T-helper 17 cell (primary cell): ENCODE measurements at regions not wholly inside any gene's neighbourhood (a gene's known extent, or its start where the extent isn't known, plus 50 kb on each side); places are given as distances from the start of the nearest gene placed in this dataset.

Experiments
- ATAC-seq: fragments of 150-1000 bp; cut with Tn5 transposase; 2 replicates; pipeline ENCODE4 v1.10.0; 2021; ENCODE audit warnings: mild to moderate bottlenecking, moderate library complexity
- DNase-seq, 3 donors: peaks; one replicate each; pipeline versions ENCODE4 v3.0.0 to v3.0.0-alpha.2; 2020 to 2021
- H3K9me3 ChIP-seq: one replicate; pipeline ENCODE4 v1.7.0; 2013; ENCODE audit warnings: low read length, mild to moderate bottlenecking; ENCODE audit not compliant: control insufficient read depth, poor library complexity, severe bottlenecking
- H3K27ac Mint-ChIP-seq: one replicate; pipeline ENCODE4 v1.8.0; 2022; ENCODE audit warnings: mild to moderate bottlenecking, moderate library complexity, mixed read lengths
- H3K27me3 Mint-ChIP-seq: one replicate; pipeline ENCODE4 v1.8.0; 2022; ENCODE audit warnings: mixed read lengths
- H3K36me3 Mint-ChIP-seq: one replicate; pipeline ENCODE4 v1.8.0; 2022; ENCODE audit warnings: low read depth, mixed read lengths
- H3K4me1 Mint-ChIP-seq: one replicate; pipeline ENCODE4 v1.8.0; 2022; ENCODE audit warnings: mild to moderate bottlenecking, mixed read lengths
- H3K4me3 Mint-ChIP-seq: one replicate; pipeline ENCODE4 v1.8.0; 2022; ENCODE audit warnings: mild to moderate bottlenecking, moderate library complexity, mixed read lengths

- H3K4me3 Mint-ChIP-seq = no peak overlapping the region
- no peak overlapping the region for H3K27ac Mint-ChIP-seq
- H3K4me1 Mint-ChIP-seq = peaks cover 6% of the 10 kb centered on the region
- peaks cover 39% of the 10 kb centered on the region for H3K27me3 Mint-ChIP-seq
- no peaks in the 10 kb centered on the region for H3K9me3 ChIP-seq
- no peak for DNase-seq
- no peaks in the 10 kb centered on the region for H3K36me3 Mint-ChIP-seq
- ATAC-seq = no peak
Measured at GRCh38 chr5:167577616-167578015, 713.8 kb upstream of the WWC1 start.

- DNase-seq (no peak), ATAC-seq (no peak)
- H3K9me3 ChIP-seq = no peaks in the 10 kb centered on the region
- H3K36me3 Mint-ChIP-seq = no peaks in the 10 kb centered on the region
- H3K4me3 Mint-ChIP-seq = no peak overlapping the region
- peaks cover 2% of the 10 kb centered on the region for H3K4me1 Mint-ChIP-seq
- no peak overlapping the region for H3K27ac Mint-ChIP-seq
- peaks cover 37% of the 10 kb centered on the region for H3K27me3 Mint-ChIP-seq
Measured at GRCh38 chr5:167578977-167579692, 712.3 kb upstream of the WWC1 start.

DNA sequence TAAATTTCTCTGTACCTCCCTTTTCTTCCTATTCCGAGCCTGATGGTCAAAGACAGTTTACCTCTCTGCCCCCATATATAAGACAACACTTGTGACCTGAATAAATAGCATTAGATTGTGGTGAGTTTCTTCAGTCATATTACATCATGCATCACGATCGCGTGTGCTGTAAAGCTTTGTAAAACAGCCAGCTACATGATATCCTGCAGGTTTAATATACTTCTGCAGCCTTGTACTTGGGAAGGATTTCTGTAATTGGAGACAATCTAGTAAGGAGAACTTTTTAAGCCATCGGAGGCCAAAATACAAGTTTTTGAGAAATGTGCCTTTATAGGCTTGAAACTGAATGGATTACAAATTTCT, 711.8 kb upstream of the WWC1 start:
- no peak for ATAC-seq
- Mint-ChIP-seq H3K36me3 (no peaks in the 10 kb centered on the region), H3K27ac (no peak overlapping the region), H3K4me3 (no peak overlapping the region), H3K27me3 (peaks cover 31% of the 10 kb centered on the region), H3K4me1 (no peaks in the 10 kb centered on the region)
- no peaks in the 10 kb centered on the region for H3K9me3 ChIP-seq
- no peak for DNase-seq

GRCh38 chr5:167580608-167581007, 710.8 kb upstream of the WWC1 start:
- no peak for ATAC-seq
- Mint-ChIP-seq H3K27me3 (peaks cover 25% of the 10 kb centered on the region), H3K36me3 (no peaks in the 10 kb centered on the region), H3K27ac (no peak overlapping the region), H3K4me1 (no peaks in the 10 kb centered on the region), H3K4me3 (no peak overlapping the region)
- no peak for DNase-seq
- H3K9me3 ChIP-seq = no peaks in the 10 kb centered on the region

DNA sequence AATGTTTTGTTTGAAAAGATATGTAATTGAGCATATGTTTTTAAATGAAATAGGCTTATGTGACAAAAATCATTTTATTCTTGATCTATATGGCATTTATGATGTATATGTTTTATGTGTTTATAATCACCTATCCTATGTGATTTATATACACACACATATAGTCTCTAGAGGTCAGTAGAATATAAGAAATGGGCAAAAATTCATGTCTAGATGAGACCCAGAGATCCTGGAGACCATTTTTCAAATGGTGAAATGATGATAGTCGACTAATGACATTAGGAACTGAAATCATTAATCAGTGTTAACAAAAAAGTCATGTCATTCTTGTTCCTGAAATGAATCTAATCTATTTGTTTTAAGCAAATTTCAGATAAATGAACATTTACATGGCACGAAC, 709.2 kb upstream of the WWC1 start:
- DNase-seq = no peak
- H3K4me1 Mint-ChIP-seq = no peaks in the 10 kb centered on the region
- H3K4me3 Mint-ChIP-seq = no peak overlapping the region
- no peaks in the 10 kb centered on the region for H3K9me3 ChIP-seq
- no peak overlapping the region for H3K27ac Mint-ChIP-seq
- no peak for ATAC-seq
- H3K36me3 Mint-ChIP-seq = no peaks in the 10 kb centered on the region
- H3K27me3 Mint-ChIP-seq = peaks cover 16% of the 10 kb centered on the region

- H3K36me3 Mint-ChIP-seq = no peaks in the 10 kb centered on the region
- DNase-seq = no peak
- no peak for ATAC-seq
- no peaks in the 10 kb centered on the region for H3K9me3 ChIP-seq
- H3K4me1 Mint-ChIP-seq = no peaks in the 10 kb centered on the region
- no peak overlapping the region for H3K4me3 Mint-ChIP-seq
- peaks cover 10% of the 10 kb centered on the region for H3K27me3 Mint-ChIP-seq
- no peak overlapping the region for H3K27ac Mint-ChIP-seq
Measured at GRCh38 chr5:167582886-167583285, 708.6 kb upstream of the WWC1 start.

- no peak for ATAC-seq
- H3K36me3 Mint-ChIP-seq = no peaks in the 10 kb centered on the region
- H3K4me3 Mint-ChIP-seq = no peak overlapping the region
- DNase-seq = no peak
- H3K27me3 Mint-ChIP-seq = peaks cover 2% of the 10 kb centered on the region
- no peaks in the 10 kb centered on the region for H3K4me1 Mint-ChIP-seq
- no peaks in the 10 kb centered on the region for H3K9me3 ChIP-seq
- no peak overlapping the region for H3K27ac Mint-ChIP-seq
Measured at GRCh38 chr5:167585184-167585583, 706.3 kb upstream of the WWC1 start.

DNA sequence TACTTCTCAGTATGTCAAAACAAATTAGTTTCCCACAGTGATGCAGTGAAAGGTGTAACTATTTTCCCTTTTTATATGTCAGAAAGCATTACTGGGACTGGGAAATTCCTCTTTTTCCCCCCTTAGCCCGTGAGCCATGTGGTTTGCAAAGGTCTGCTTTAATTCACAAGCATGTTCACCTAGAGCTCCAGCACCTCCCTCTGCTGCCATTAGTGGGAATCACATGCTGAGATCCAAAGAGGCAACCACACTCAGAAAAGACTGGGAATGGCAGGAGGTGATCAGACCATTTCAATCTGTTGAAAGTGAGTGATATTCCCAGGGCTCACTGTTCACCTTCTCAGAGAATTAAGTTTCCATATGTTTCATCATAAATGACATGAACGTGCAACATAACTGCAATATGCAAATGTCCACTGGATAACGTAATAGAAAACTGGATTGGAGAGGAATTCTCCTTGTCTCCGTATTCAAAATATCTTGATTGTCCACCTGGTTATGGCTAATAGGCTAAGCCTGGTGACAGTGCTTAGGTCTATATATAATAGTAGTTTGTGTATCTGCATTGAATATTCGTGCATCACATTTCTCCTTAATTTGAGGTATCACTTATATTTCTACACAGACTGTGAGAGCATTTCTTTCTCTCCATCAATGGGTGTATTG, 703.5 kb upstream of the WWC1 start:
- DNase-seq = no peak
- no peak for ATAC-seq
- Mint-ChIP-seq H3K36me3 (no peaks in the 10 kb centered on the region), H3K4me3 (no peak overlapping the region), H3K4me1 (no peaks in the 10 kb centered on the region), H3K27ac (no peak overlapping the region), H3K27me3 (no peaks in the 10 kb centered on the region)
- no peaks in the 10 kb centered on the region for H3K9me3 ChIP-seq

DNA sequence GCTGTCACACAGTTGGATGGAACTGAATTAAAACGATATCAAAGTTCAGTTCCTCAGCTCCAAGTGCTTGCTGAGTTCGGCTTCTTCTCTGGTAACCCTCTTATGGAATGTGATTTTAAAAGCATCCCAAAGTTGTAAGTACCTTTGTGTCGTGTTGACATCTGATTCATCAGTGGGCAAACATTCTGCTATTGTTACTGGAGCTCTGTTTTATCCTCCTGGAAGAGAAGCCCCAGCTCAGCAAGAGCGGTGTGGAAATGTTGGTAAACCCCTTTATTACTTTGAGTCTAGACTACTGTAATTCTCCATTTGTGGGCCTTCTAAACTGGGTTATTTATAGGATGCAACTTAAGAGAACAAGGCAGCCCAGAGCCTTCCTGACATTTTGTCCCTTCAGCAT, 699.3 kb upstream of the WWC1 start:
- ATAC-seq (no peak), DNase-seq (no peak)
- Mint-ChIP-seq H3K4me1 (no peaks in the 10 kb centered on the region), H3K27me3 (no peaks in the 10 kb centered on the region), H3K36me3 (no peaks in the 10 kb centered on the region), H3K4me3 (no peak overlapping the region), H3K27ac (no peak overlapping the region)
- H3K9me3 ChIP-seq = no peaks in the 10 kb centered on the region

- Mint-ChIP-seq H3K4me3 (no peak overlapping the region), H3K36me3 (no peaks in the 10 kb centered on the region), H3K27ac (no peak overlapping the region), H3K27me3 (no peaks in the 10 kb centered on the region), H3K4me1 (no peaks in the 10 kb centered on the region)
- no peaks in the 10 kb centered on the region for H3K9me3 ChIP-seq
- ATAC-seq (no peak), DNase-seq (no peak)
Measured at GRCh38 chr5:167593329-167594060, 698.0 kb upstream of the WWC1 start.

- ATAC-seq (no peak), DNase-seq (no peak)
- Mint-ChIP-seq H3K27ac (no peak overlapping the region), H3K36me3 (no peaks in the 10 kb centered on the region), H3K27me3 (no peaks in the 10 kb centered on the region), H3K4me1 (no peaks in the 10 kb centered on the region), H3K4me3 (no peak overlapping the region)
- H3K9me3 ChIP-seq = no peaks in the 10 kb centered on the region
Measured at GRCh38 chr5:167594061-167594435, 697.4 kb upstream of the WWC1 start.

DNA sequence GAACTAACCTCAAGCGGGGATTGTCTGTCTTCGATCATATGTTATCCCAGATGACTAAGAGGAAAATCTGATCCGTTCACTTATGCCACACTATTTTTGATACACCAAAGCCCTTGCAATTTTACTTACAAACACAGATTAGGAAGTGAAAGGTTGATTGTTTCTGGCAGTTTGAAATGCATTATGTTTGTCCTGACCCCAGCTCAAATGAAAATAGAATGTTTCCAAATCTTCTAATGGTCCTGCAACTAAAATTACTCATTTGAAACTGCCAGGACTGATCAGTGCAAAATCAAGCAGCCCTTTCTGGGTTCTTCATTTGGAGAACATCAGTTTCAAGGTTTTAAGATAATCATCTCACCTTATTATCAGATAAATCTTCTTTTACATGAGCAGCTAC, 696.7 kb upstream of the WWC1 start:
- H3K27me3 Mint-ChIP-seq = no peaks in the 10 kb centered on the region
- no peaks in the 10 kb centered on the region for H3K36me3 Mint-ChIP-seq
- H3K4me3 Mint-ChIP-seq = no peak overlapping the region
- no peaks in the 10 kb centered on the region for H3K9me3 ChIP-seq
- no peak overlapping the region for H3K27ac Mint-ChIP-seq
- no peaks in the 10 kb centered on the region for H3K4me1 Mint-ChIP-seq
- DNase-seq = no peak
- ATAC-seq = no peak

GRCh38 chr5:167595196-167595595, 696.2 kb upstream of the WWC1 start:
- no peak for ATAC-seq
- no peak overlapping the region for H3K27ac Mint-ChIP-seq
- H3K4me1 Mint-ChIP-seq = no peaks in the 10 kb centered on the region
- H3K9me3 ChIP-seq = no peaks in the 10 kb centered on the region
- no peaks in the 10 kb centered on the region for H3K27me3 Mint-ChIP-seq
- no peak overlapping the region for H3K4me3 Mint-ChIP-seq
- no peak for DNase-seq
- H3K36me3 Mint-ChIP-seq = no peaks in the 10 kb centered on the region

DNA sequence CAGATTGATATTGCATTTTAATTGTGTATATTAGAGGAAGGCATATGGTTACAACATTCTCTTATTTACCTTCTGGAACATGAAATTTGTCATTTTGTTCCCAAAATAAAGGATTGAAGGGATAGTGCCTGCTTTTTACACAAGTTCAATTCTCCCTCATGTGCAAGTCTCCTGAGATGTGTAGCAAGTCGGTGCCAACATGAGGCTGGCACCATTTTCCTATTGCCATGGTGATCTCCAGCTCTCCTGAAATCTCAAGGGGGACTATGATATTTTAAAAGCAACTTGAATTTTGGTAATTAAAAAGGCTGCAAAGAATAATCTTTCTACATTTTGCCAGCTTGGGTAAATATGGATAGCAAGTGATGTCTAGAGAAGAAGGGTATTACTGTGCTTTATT, 693.3 kb upstream of the WWC1 start:
- Mint-ChIP-seq H3K4me1 (no peaks in the 10 kb centered on the region), H3K36me3 (no peaks in the 10 kb centered on the region), H3K27ac (no peak overlapping the region), H3K4me3 (no peak overlapping the region), H3K27me3 (no peaks in the 10 kb centered on the region)
- ATAC-seq = no peak
- no peaks in the 10 kb centered on the region for H3K9me3 ChIP-seq
- DNase-seq = no peak
